Skeletal muscle tissue (tissue), 3 donors: ENCODE measurements at regions not wholly inside any gene's neighbourhood (a gene's known extent, or its start where the extent isn't known, plus 50 kb on each side); places are given as distances from the start of the nearest gene placed in this dataset.
"Not testable (repeated sequence)": the region's sequence is repeated elsewhere in the genome, so short reads cannot be mapped to it uniquely, and the experiment has no call there.

Experiments used
- H3K27ac ChIP-seq: one replicate; pipeline ENCODE4 v1.7.0; 2013; ENCODE audit warnings: mild to moderate bottlenecking, low read depth, low read length, inconsistent platforms
- H3K27me3 ChIP-seq, 3 donors: one replicate each; pipeline ENCODE4 v1.7.0; 2013; ENCODE audit warnings: low read length in 3 of 3; ENCODE audit not compliant: control insufficient read depth in 3 of 3, insufficient read depth in 3 of 3
- H3K36me3 ChIP-seq, 3 donors: one replicate each; pipeline ENCODE4 v1.7.0; 2013; ENCODE audit warnings: low read length in 3 of 3; ENCODE audit not compliant: control insufficient read depth in 3 of 3, insufficient read depth in 3 of 3
- H3K4me1 ChIP-seq, 3 donors: one replicate each; pipeline ENCODE4 v1.7.0; 2013; ENCODE audit warnings: low read length in 3 of 3, mild to moderate bottlenecking in 3 of 3; ENCODE audit not compliant: control insufficient read depth in 3 of 3, insufficient read depth in 3 of 3
- H3K4me3 ChIP-seq, 3 donors: one replicate each; pipeline ENCODE4 v1.7.0; 2013; ENCODE audit warnings: low read length in 3 of 3
- H3K9ac ChIP-seq, 3 donors: one replicate each; pipeline ENCODE4 v1.7.0; 2013; ENCODE audit warnings: low read length in 3 of 3, mild to moderate bottlenecking in 3 of 3, moderate library complexity in 2 of 3, low read depth in 1 of 3
- H3K9me3 ChIP-seq, 3 donors: one replicate each; pipeline ENCODE4 v1.7.0; 2013; ENCODE audit warnings: low read length in 3 of 3; ENCODE audit not compliant: control insufficient read depth in 3 of 3
- donor health status: Osteomylitis.

- Histone ChIP-seq H3K27me3 (no peaks in the 10 kb centered on the region), H3K36me3 (no peaks in the 10 kb centered on the region), H3K27ac (no peak overlapping the region), H3K9me3 (no peaks in the 10 kb centered on the region), H3K4me1 (no peaks in the 10 kb centered on the region), H3K9ac (no peak overlapping the region), H3K4me3 (no peak overlapping the region)
Measured at GRCh38 chr9:65409471-65409980, 124.5 kb upstream of the FOXD4L5 start.

DNA sequence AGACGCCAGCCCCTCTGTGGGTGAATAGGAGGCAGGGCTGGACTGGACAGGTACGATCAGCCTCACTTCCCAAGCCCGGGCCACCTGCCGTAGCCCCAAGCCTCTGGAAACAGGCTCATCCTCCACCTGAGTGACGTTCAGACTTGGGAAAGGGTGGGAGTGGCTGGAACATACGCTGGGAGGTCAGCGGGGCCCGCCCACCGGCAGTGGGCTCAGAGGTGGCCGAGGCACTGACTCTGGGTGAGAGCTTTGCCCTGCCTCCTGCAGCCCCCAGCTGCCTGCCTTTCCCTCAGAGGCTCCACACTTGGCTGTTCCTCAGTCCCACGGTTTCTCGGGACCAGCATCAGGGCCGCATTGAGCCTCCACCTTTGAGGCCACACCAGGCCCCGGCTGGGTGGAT lies 123.8 kb upstream of the FOXD4L5 start:
- not testable (repeated sequence) for H3K27ac ChIP-seq, H3K9ac ChIP-seq, H3K4me3 ChIP-seq, H3K4me1 ChIP-seq, H3K9me3 ChIP-seq, H3K27me3 ChIP-seq, H3K36me3 ChIP-seq

- H3K9ac ChIP-seq, H3K36me3 ChIP-seq, H3K4me3 ChIP-seq, H3K27me3 ChIP-seq, H3K4me1 ChIP-seq, H3K9me3 ChIP-seq, H3K27ac ChIP-seq: not testable (repeated sequence)
Measured at GRCh38 chr9:65406625-65407024, 121.6 kb upstream of the FOXD4L5 start.

- H3K4me3 ChIP-seq, H3K36me3 ChIP-seq, H3K27me3 ChIP-seq, H3K9ac ChIP-seq, H3K27ac ChIP-seq, H3K9me3 ChIP-seq, H3K4me1 ChIP-seq: not testable (repeated sequence)
Measured at GRCh38 chr9:65405766-65406165, 120.8 kb upstream of the FOXD4L5 start.

- Histone ChIP-seq H3K4me3 (no peak overlapping the region), H3K4me1 (no peaks in the 10 kb centered on the region), H3K27ac (no peak overlapping the region), H3K27me3 (no peaks in the 10 kb centered on the region), H3K9ac (no peak overlapping the region), H3K9me3 (no peaks in the 10 kb centered on the region), H3K36me3 (no peaks in the 10 kb centered on the region)
Measured at GRCh38 chr9:65405253-65405652, 120.2 kb upstream of the FOXD4L5 start.

DNA sequence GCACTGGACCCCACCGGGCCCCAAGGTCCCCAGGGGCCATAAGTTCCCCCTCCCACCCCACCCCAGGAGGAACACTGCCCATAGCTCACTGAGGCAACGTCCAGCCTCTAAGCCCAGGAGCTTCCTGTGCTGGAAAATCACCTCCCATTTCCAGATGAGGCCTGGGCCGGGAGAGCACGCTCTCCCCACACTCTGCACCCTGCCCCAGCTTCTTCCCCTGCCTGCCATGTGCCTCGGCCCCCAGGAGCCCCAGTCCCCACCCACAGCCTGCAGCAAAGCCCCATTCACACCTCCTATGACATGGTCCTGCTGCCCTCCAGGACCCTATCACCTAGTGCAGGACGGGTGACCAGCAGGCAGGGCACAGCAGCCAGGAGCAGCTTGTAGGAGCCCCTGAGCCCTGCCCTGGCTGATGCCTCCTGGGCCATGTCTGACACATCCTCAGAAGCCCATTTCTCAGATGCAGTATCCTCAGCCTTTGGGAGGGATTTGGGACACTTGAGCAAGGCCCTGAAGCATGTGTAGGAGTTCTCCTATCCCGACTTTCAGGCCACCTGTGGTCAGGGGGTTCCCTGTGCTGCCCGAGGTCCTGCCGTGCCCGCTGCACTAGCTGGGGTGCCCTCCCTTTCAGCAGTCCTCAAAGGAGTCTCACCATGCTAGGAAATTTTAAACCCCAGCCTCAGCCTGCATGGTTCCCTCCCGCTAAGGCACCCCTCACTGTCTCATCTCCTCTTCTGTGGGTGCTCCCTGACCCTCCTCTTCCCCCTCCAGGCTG lies 119.4 kb upstream of the FOXD4L5 start:
- H3K9ac ChIP-seq, result no peak overlapping the region
- no peak overlapping the region for H3K4me3 ChIP-seq
- H3K9me3 ChIP-seq, result no peaks in the 10 kb centered on the region
- H3K36me3 ChIP-seq, result no peaks in the 10 kb centered on the region
- no peaks in the 10 kb centered on the region for H3K27me3 ChIP-seq
- no peaks in the 10 kb centered on the region for H3K4me1 ChIP-seq
- no peak overlapping the region for H3K27ac ChIP-seq

DNA sequence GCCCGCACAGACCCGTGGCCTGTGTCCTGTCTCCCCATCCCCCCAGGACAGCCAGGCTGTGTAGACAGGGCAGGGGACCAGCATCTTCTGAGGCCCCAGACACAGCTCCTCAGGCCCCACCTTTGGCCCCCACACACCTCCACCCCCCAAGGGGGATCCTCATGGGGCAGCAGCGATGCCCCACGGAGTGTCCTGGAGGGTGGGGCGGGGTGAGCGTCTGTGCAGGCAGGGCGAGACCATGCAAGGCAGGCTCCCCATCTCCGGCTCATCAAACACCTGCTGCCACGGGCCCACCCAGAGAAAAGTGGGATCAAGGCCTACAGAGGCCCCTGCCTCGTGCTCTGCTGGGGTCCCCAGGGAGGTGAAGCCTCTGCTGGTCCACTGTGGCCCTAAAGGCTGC lies 118.7 kb upstream of the FOXD4L5 start:
- no peaks in the 10 kb centered on the region for H3K27me3 ChIP-seq
- H3K4me1 ChIP-seq, result no peaks in the 10 kb centered on the region
- no peaks in the 10 kb centered on the region for H3K36me3 ChIP-seq
- no peak overlapping the region for H3K27ac ChIP-seq
- no peaks in the 10 kb centered on the region for H3K9me3 ChIP-seq
- no peak overlapping the region for H3K4me3 ChIP-seq
- no peak overlapping the region for H3K9ac ChIP-seq

GRCh38 chr9:65403072-65403471 lies 118.1 kb upstream of the FOXD4L5 start:
- not testable (repeated sequence) for H3K36me3 ChIP-seq, H3K9me3 ChIP-seq, H3K27ac ChIP-seq, H3K4me3 ChIP-seq, H3K27me3 ChIP-seq, H3K4me1 ChIP-seq, H3K9ac ChIP-seq

DNA sequence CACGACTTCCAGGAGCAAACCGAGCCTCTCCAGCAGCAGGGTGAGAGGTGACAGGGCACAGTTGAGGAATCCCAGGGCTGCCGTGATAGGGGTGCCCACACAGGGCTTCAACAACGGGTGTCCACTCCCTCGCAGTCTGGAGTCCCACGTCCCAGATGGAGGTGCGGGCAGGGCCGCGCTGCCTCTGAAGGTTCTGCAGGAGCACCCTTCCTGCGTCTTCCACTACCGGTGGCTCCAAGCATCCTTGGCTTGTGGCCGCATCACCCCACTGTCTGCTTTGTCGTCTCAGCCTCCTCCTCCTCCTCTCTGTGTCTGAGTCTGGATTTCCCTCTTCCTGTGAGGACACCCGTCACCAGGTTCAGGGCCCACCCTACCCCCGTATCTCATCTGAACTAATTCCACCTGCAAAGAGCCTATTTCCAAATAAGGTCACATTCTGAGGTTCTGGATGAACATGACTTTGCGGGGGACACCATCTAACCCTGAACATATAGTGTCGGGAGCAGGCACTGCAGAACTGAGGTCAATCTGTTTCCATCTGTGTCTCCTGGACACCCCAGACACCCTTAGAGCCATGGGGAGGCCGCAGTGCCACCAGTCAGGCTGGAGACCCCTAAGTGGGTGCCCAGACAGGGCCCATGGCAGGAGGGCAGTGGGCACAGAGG lies 117.3 kb upstream of the FOXD4L5 start:
- H3K27me3 ChIP-seq, H3K4me1 ChIP-seq, H3K36me3 ChIP-seq, H3K9ac ChIP-seq, H3K9me3 ChIP-seq, H3K27ac ChIP-seq, H3K4me3 ChIP-seq: not testable (repeated sequence)

- H3K27me3 ChIP-seq, H3K36me3 ChIP-seq, H3K9me3 ChIP-seq, H3K4me1 ChIP-seq, H3K4me3 ChIP-seq, H3K9ac ChIP-seq, H3K27ac ChIP-seq: not testable (repeated sequence)
Measured at GRCh38 chr9:65401456-65402045, 116.5 kb upstream of the FOXD4L5 start.
